ENCODE measurements at regions not wholly inside any gene's neighbourhood (a gene's known extent, or its start where the extent isn't known, plus 50 kb on each side); places are given as distances from the start of the nearest gene placed in this dataset.
A peak's percentile ranks its signal among the peaks of the same experiment; 100 is the strongest.
"Not testable (repeated sequence)": the region's sequence is repeated elsewhere in the genome, so short reads cannot be mapped to it uniquely, and the experiment has no call there.

GRCh38 chr4:27123123-27123768, 262.6 kb downstream of the STIM2 start:
- DNase-seq, result no peak

GRCh38 chr4:27123769-27124124, 263.1 kb downstream of the STIM2 start:
- DNase-seq, result no peak

GRCh38 chr4:27126895-27127294, 266.3 kb downstream of the STIM2 start:
- DNase-seq, result not testable (repeated sequence)

- no peak for DNase-seq
Observed at GRCh38 chr4:27128443-27128842, 267.8 kb downstream of the STIM2 start.

- DNase-seq, result no peak
Observed at GRCh38 chr4:27129871-27130366, 269.3 kb downstream of the STIM2 start.

GRCh38 chr4:27132497-27132896, 271.9 kb downstream of the STIM2 start:
- no peak for DNase-seq

- DNase-seq, result no peak
Observed at GRCh38 chr4:27140486-27140885, 279.8 kb downstream of the STIM2 start.

- no peak for DNase-seq
Observed at GRCh38 chr4:27141530-27141929, 280.9 kb downstream of the STIM2 start.

- no peak for DNase-seq
Observed at GRCh38 chr4:27142841-27143240, 282.2 kb downstream of the STIM2 start.

- no peak for DNase-seq
Observed at GRCh38 chr4:27145597-27145996, 285.0 kb downstream of the STIM2 start.

- DNase-seq, result no peak
Observed at GRCh38 chr4:27148211-27148895, 287.7 kb downstream of the STIM2 start.

- DNase-seq, result no peak
Observed at GRCh38 chr4:27149541-27150212, 289.0 kb downstream of the STIM2 start.

- DNase-seq, result no peak
Observed at GRCh38 chr4:27152703-27153102, 292.1 kb downstream of the STIM2 start.

- no peak for DNase-seq
Observed at GRCh38 chr4:27154706-27155105, 294.1 kb downstream of the STIM2 start.

GRCh38 chr4:27161191-27161590, 300.6 kb downstream of the STIM2 start:
- no peak for DNase-seq

- no peak for DNase-seq
Observed at GRCh38 chr4:27168783-27169182, 308.1 kb downstream of the STIM2 start.

- DNase-seq, result no peak
Observed at GRCh38 chr4:27173280-27173679, 312.6 kb downstream of the STIM2 start.

GRCh38 chr4:27176400-27176799, 315.8 kb downstream of the STIM2 start:
- peak; percentile 4 for DNase-seq

GRCh38 chr4:27176881-27177280, 316.2 kb downstream of the STIM2 start:
- no peak for DNase-seq

- no peak for DNase-seq
Observed at GRCh38 chr4:27178061-27178460, 317.4 kb downstream of the STIM2 start.

- DNase-seq, result no peak
Observed at GRCh38 chr4:27181693-27182092, 321.1 kb downstream of the STIM2 start.

- no peak for DNase-seq
Observed at GRCh38 chr4:27182211-27182610, 321.6 kb downstream of the STIM2 start.

- DNase-seq, result no peak
Observed at GRCh38 chr4:27184508-27185155, 324.0 kb downstream of the STIM2 start.

- no peak for DNase-seq
Observed at GRCh38 chr4:27186710-27187109, 326.1 kb downstream of the STIM2 start.
